H1 (cell line): ENCODE measurements at regions not wholly inside any gene's neighbourhood (a gene's known extent, or its start where the extent isn't known, plus 50 kb on each side); places are given as distances from the start of the nearest gene placed in this dataset.
A peak's percentile ranks its signal among the peaks of the same experiment; 100 is the strongest.

Source experiments
- CTCF ChIA-PET: fragments of 300-600 bp; sonication (Branson Sonifier 250); formaldehyde crosslinking; loops from one replicate; lab custom pipeline; 2021; ENCODE audit not compliant: partially characterized antibody; lab: Charles Lee
- POLR2A ChIA-PET: fragments of 300-600 bp; sonication (Branson Sonifier 250); formaldehyde crosslinking; loops from one replicate; lab custom pipeline; 2021; ENCODE audit warnings: inconsistent platforms; ENCODE audit not compliant: partially characterized antibody; lab: Charles Lee
- DNase-seq, 2 experiments: peaks; one replicate each; pipeline versions ENCODE4 v3.0.0 to v3.0.0-alpha.2; 2010 to 2022; ENCODE audit warnings: low spot score in 2 of 2, low read depth in 1 of 2, mixed read lengths in 1 of 2
- FAIRE-seq: peaks from 2 replicates; lab custom pipeline; 2011; peaks lifted over from hg19 to GRCh38; lab: Jason Lieb, UNC
- H2AFZ ChIP-seq: 2 replicates; pipeline ENCODE4 v1.8.1; 2012; ENCODE audit warnings: low read length, inconsistent platforms
- H2AK5ac ChIP-seq: 2 replicates; pipeline ENCODE4 v1.6.1; 2013; ENCODE audit warnings: low read depth, low read length
- H2BK120ac ChIP-seq: replicated peaks from 2 replicates; pipeline ENCODE3; 2013; ENCODE audit warnings: low read depth, low read length, inconsistent platforms
- H2BK12ac ChIP-seq: 2 replicates; pipeline ENCODE4 v1.6.1; 2013; ENCODE audit warnings: low read depth, low read length
- H2BK15ac ChIP-seq: 2 replicates; pipeline ENCODE4 v1.6.1; 2013; ENCODE audit warnings: low read length
- H2BK20ac ChIP-seq: 2 replicates; pipeline ENCODE4 v1.6.1; 2013; ENCODE audit warnings: low read length
- H2BK5ac ChIP-seq: 2 replicates; pipeline ENCODE4 v1.6.1; 2013; ENCODE audit warnings: low read depth, low read length
- H3K14ac ChIP-seq: 2 replicates; pipeline ENCODE4 v1.6.1; 2013; ENCODE audit warnings: inconsistent platforms; ENCODE audit not compliant: insufficient read length
- H3K18ac ChIP-seq: 2 replicates; pipeline ENCODE4 v1.6.1; 2013; ENCODE audit warnings: low read length; ENCODE audit errors: extremely low read depth
- H3K23ac ChIP-seq: 2 replicates; pipeline ENCODE4 v1.6.1; 2013; ENCODE audit warnings: inconsistent platforms; ENCODE audit not compliant: insufficient read length
- H3K23me2 ChIP-seq: 2 replicates; pipeline ENCODE4 v1.6.1; 2013; ENCODE audit warnings: low read depth, low read length
- H3K27ac ChIP-seq: 2 replicates; pipeline ENCODE4 v1.6.1; 2011; ENCODE audit warnings: low read depth, low read length, inconsistent platforms
- H3K27me3 ChIP-seq, 4 experiments: replicated peaks in 1 of 4; 1 replicate in 1 of 4; 2 replicates in 3 of 4; pipeline versions ENCODE4 v1.6.1 to v1.8.1; 2011 to 2013; ENCODE audit warnings: low read length in 3 of 4, mild to moderate bottlenecking in 3 of 4, inconsistent platforms in 2 of 4, mixed read lengths in 2 of 4, moderate library complexity in 1 of 4; ENCODE audit not compliant: control insufficient read depth in 3 of 4, insufficient read depth in 3 of 4; ENCODE audit errors: extremely low read depth in 1 of 4
- H3K36me3 ChIP-seq, 4 experiments: 2 replicates each; pipeline versions ENCODE4 v1.6.1 to v1.8.1; 2011 to 2013; ENCODE audit warnings: mild to moderate bottlenecking in 4 of 4, low read length in 3 of 4, moderate library complexity in 2 of 4, control low read depth in 1 of 4, inconsistent platforms in 1 of 4; ENCODE audit not compliant: insufficient read depth in 4 of 4, control insufficient read depth in 2 of 4
- H3K4ac ChIP-seq: replicated peaks from 2 replicates; pipeline ENCODE3; 2013; ENCODE audit warnings: low read length, low read depth, mixed read lengths, inconsistent platforms; ENCODE audit not compliant: insufficient read length
- H3K4me1 ChIP-seq, 4 experiments: replicated peaks in 1 of 4; 1 replicate in 1 of 4; 2 replicates in 3 of 4; pipeline versions ENCODE4 v1.6.1 to v1.8.1; 2011 to 2013; ENCODE audit warnings: low read length in 3 of 4, inconsistent platforms in 2 of 4, mixed read lengths in 1 of 4; ENCODE audit not compliant: insufficient read depth in 4 of 4, control insufficient read depth in 3 of 4
- H3K4me2 ChIP-seq, 2 experiments: 2 replicates each; pipeline versions ENCODE4 v1.6.1 to v1.8.1; 2011 to 2013; ENCODE audit warnings: low read depth in 2 of 2, low read length in 2 of 2, control low read depth in 1 of 2, inconsistent platforms in 1 of 2, mild to moderate bottlenecking in 1 of 2; ENCODE audit not compliant: insufficient read depth in 1 of 2
- H3K4me3 ChIP-seq, 4 experiments: fragments of 200-600, 300-600 bp in 1 of 4; sonication (generic), shearing (Covaris generic), sonication (Bioruptor Twin) in 1 of 4; 2 replicates each; pipeline versions ENCODE4 v1.5.1 to v1.8.1; 2011 to 2016; ENCODE audit warnings: low read length in 4 of 4, low read depth in 3 of 4, control low read depth in 2 of 4, inconsistent platforms in 2 of 4, mild to moderate bottlenecking in 2 of 4, mixed read lengths in 1 of 4, moderate library complexity in 1 of 4; ENCODE audit not compliant: insufficient read depth in 2 of 4; ENCODE audit errors: extremely low read depth in 1 of 4
- H3K56ac ChIP-seq: replicated peaks from 2 replicates; pipeline ENCODE3; 2013; ENCODE audit warnings: low read depth, mild to moderate bottlenecking, mixed read lengths, low read length, inconsistent platforms; ENCODE audit not compliant: insufficient read length
- H3K79me1 ChIP-seq: 2 replicates; pipeline ENCODE4 v1.6.1; 2013; ENCODE audit warnings: low read depth, low read length, control low read depth
- H3K79me2 ChIP-seq, 2 experiments: 2 replicates each; pipeline versions ENCODE4 v1.6.1 to v1.8.1; 2012 to 2013; ENCODE audit warnings: low read length in 2 of 2, mild to moderate bottlenecking in 2 of 2, inconsistent platforms in 1 of 2; ENCODE audit not compliant: insufficient read depth in 2 of 2, control insufficient read depth in 1 of 2
- H3K9ac ChIP-seq, 4 experiments: replicated peaks in 1 of 4; 1 replicate in 1 of 4; 2 replicates in 3 of 4; pipeline versions ENCODE4 v1.6.1 to v1.8.1; 2011 to 2013; ENCODE audit warnings: low read depth in 3 of 4, low read length in 3 of 4, control low read depth in 2 of 4, mild to moderate bottlenecking in 2 of 4, moderate library complexity in 2 of 4, inconsistent platforms in 1 of 4; ENCODE audit errors: extremely low read depth in 1 of 4
- H3K9me3 ChIP-seq, 2 experiments: 2 replicates each; pipeline versions ENCODE4 v1.6.1 to v1.8.1; 2012 to 2013; ENCODE audit warnings: mild to moderate bottlenecking in 2 of 2, moderate library complexity in 2 of 2, control low read depth in 1 of 2, inconsistent platforms in 1 of 2, low read depth in 1 of 2, low read length in 1 of 2, mixed read lengths in 1 of 2; ENCODE audit not compliant: insufficient read depth in 2 of 2
- H4K20me1 ChIP-seq, 2 experiments: replicated peaks in 1 of 2; 2 replicates each; pipeline versions ENCODE3 to v1.8.1; 2011 to 2013; ENCODE audit warnings: inconsistent platforms in 2 of 2, low read length in 2 of 2, mild to moderate bottlenecking in 1 of 2; ENCODE audit not compliant: insufficient read depth in 2 of 2, control insufficient read depth in 1 of 2
- H4K5ac ChIP-seq: 2 replicates; pipeline ENCODE4 v1.6.1; 2013; ENCODE audit warnings: low read length, low read depth, mixed read lengths, inconsistent platforms; ENCODE audit not compliant: insufficient read length
- H4K8ac ChIP-seq: 2 replicates; pipeline ENCODE4 v1.8.0; 2013; ENCODE audit warnings: mild to moderate bottlenecking, moderate library complexity, low read length, inconsistent platforms; ENCODE audit not compliant: insufficient read depth; ENCODE audit errors: extremely low read depth
- H4K91ac ChIP-seq: replicated peaks from 2 replicates; pipeline ENCODE3; 2013; ENCODE audit warnings: low read length, mixed read lengths, inconsistent platforms; ENCODE audit not compliant: insufficient read length
- ASH2L ChIP-seq: fragments of 200-600, 300-600 bp; sonication (generic); IDR thresholded peaks from one replicate; pipeline ENCODE4 v1.7.1; 2017; ENCODE audit warnings: low read length
- CBX8 ChIP-seq: fragments of 300-800, 300-1000 bp; sonication (generic); IDR thresholded peaks from 2 replicates; pipeline ENCODE4 v1.7.1; 2016; ENCODE audit warnings: low read depth, low read length, borderline replicate concordance
- CREB1 ChIP-seq: IDR thresholded peaks from 2 replicates; pipeline ENCODE4 v1.6.1; 2012; ENCODE audit warnings: inconsistent platforms
- EGR1 ChIP-seq: IDR thresholded peaks from 2 replicates; pipeline ENCODE4 v1.6.1; 2011; ENCODE audit warnings: low read depth, low read length, borderline replicate concordance
- FOSL1 ChIP-seq: IDR thresholded peaks from 2 replicates; pipeline ENCODE4 v1.6.1; 2011; ENCODE audit warnings: mild to moderate bottlenecking, low read depth, low read length, moderate library complexity; ENCODE audit not compliant: insufficient read depth
- PHF8 ChIP-seq: fragments of 200-600 bp; sonication (generic); conservative IDR thresholded peaks from 2 replicates; pipeline ENCODE4 v1.7.1; 2012; ENCODE audit warnings: low read depth, mild to moderate bottlenecking, inconsistent platforms, low read length, moderate library complexity
- RAD21 ChIP-seq, 2 experiments: IDR thresholded peaks in 1 of 2; conservative IDR thresholded peaks in 1 of 2; 2 replicates each; pipeline ENCODE4 v1.6.1; 2011; ENCODE audit warnings: low read depth in 2 of 2, low read length in 2 of 2, improper control_type of control experiment in 1 of 2, inconsistent platforms in 1 of 2, mild to moderate bottlenecking in 1 of 2, moderate library complexity in 1 of 2
- TBP ChIP-seq: IDR thresholded peaks from 2 replicates; pipeline ENCODE4 v1.6.1; 2011; ENCODE audit warnings: low read depth, low read length, improper control_type of control experiment
- ZNF274 ChIP-seq: IDR thresholded peaks from 2 replicates; pipeline ENCODE4 v1.7.0; 2012; ENCODE audit warnings: low read length, borderline replicate concordance; ENCODE audit errors: extremely low read depth
- WGBS, 2 experiments: shearing (Covaris generic) in 1 of 2; methylation state at CpG; one replicate each; pipeline versions ENCODE4 v1.1.6 to v1.1.7; 2013 to 2015; ENCODE audit warnings: low lambda C conversion rate in 2 of 2, mixed read lengths in 2 of 2, inconsistent platforms in 1 of 2, low coverage in 1 of 2, missing lambda C conversion rate in 1 of 2; ENCODE audit not compliant: insufficient replicate concordance in 2 of 2, insufficient coverage in 1 of 2, insufficient read length in 1 of 2; ENCODE audit errors: extremely low coverage in 1 of 2, missing lambda C conversion rate in 1 of 2; 5-methylcytosine and 5-hydroxymethylcytosine counted together
- TF ChIP-seq, protein P1 (sequence below): IDR thresholded peaks from 2 replicates; pipeline ENCODE4 v1.6.1; 2012; ENCODE audit warnings: inconsistent platforms

DNA sequence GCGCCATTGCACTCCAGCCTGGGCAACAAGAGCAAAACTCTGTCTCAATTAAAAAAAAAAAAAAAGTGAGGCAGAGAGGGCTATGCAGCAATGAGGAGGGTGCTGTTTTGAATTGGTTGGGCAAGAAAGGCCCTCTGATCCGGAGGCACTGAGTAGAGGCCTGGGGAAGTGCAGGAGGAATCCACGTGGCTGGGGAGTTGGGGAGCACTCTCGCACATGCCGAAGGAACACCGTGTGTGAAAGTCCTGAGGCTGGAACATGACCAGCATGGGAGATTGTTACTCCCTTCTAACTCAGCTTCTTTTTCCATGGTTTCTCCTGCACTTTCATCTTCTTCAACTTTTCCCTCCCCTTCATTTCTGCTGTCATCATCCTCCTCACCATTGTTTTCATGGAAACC lies 347.9 kb upstream of the HS6ST1 start:
- no peaks in the 10 kb centered on the region; a peak in 1 of 4 replicates for H3K9me3 ChIP-seq
- H3K18ac ChIP-seq, result no peak overlapping the region
- H3K79me2 ChIP-seq, result no peaks in the 10 kb centered on the region
- H3K79me1 ChIP-seq, result no peaks in the 10 kb centered on the region
- 0 out of 2 replicates have a peak overlapping the region, but pooled peaks have one; percentile 32 for H2BK20ac ChIP-seq
- H3K36me3 ChIP-seq, result no peaks in the 10 kb centered on the region; a peak in 1 of 8 replicates
- WGBS, 2 experiments, result 98% methylated on average over 5 of the region's 6 CpGs; no CpG with 5 or more reads in 1 of the 2 experiments
- DNase-seq (no peak), FAIRE-seq (no peak)
- no peak overlapping the region for H2BK120ac ChIP-seq
- peak overlapping the region; percentile 68; the same call in 1 of the 2 replicates for H2BK12ac ChIP-seq
- no peak overlapping the region for H3K4me2 ChIP-seq
- H4K20me1 ChIP-seq, result no peaks in the 10 kb centered on the region
- no peak for TF ChIP-seq PHF8
- no peak for TF ChIP-seq ASH2L
- TF ChIP-seq CBX8, result no peak
- TF ChIP-seq TBP, result no peak
- TF ChIP-seq ZNF274, result no peak
- TF ChIP-seq RAD21 (IDR thresholded peaks at IDR 0.05 in 1 of 2, conservative IDR thresholded peaks at IDR 0.05 in 1 of 2; ENCODE audit: low read depth in 2 of 2, low read length in 2 of 2), result no peak
- TF ChIP-seq EGR1, result no peak
- no peak for TF ChIP-seq FOSL1
- TF ChIP-seq, protein P1, sequence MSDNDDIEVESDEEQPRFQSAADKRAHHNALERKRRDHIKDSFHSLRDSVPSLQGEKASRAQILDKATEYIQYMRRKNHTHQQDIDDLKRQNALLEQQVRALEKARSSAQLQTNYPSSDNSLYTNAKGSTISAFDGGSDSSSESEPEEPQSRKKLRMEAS, result no peak
- TF ChIP-seq CREB1, result no peak
- H3K27me3 ChIP-seq, result no peaks in the 10 kb centered on the region
- no peak overlapping the region for H2BK15ac ChIP-seq
- H4K91ac ChIP-seq, result no peak overlapping the region
- no peak overlapping the region for H3K27ac ChIP-seq
- H3K23me2 ChIP-seq, result no peaks in the 10 kb centered on the region
- no peak overlapping the region for H3K14ac ChIP-seq
- no peak overlapping the region for H3K9ac ChIP-seq
- H3K4me1 ChIP-seq, result peaks cover 0 to 5% (median 0%) of the 10 kb centered on the region in 4 experiments; a peak in 4 of 7 replicates
- no peak overlapping the region for H2BK5ac ChIP-seq
- H3K4ac ChIP-seq, result no peak overlapping the region
- no peak overlapping the region for H2AK5ac ChIP-seq
- no peak overlapping the region for H4K8ac ChIP-seq
- H3K23ac ChIP-seq, result no peak overlapping the region
- H2AFZ ChIP-seq, result no peak overlapping the region
- ChIA-PET POLR2A (no interaction called here), CTCF (interaction anchor here (0.5 to 0.8 kb wide), 2 partner anchors 19 to 20 kb away, joined by 3 read pairs; no protein-coding TSS in a partner anchor)
- H3K56ac ChIP-seq, result no peak overlapping the region
- no peak overlapping the region for H4K5ac ChIP-seq
- H3K4me3 ChIP-seq, result no peak overlapping the region
